COLO668 (cell line): ENCODE measurements at regions not wholly inside any gene's neighbourhood (a gene's known extent, or its start where the extent isn't known, plus 50 kb on each side); places are given as distances from the start of the nearest gene placed in this dataset.
A peak's percentile ranks its signal among the peaks of the same experiment; 100 is the strongest.

Experiments
- DNase-seq: peaks from one replicate; lab custom pipeline; 2025; ENCODE audit not compliant: unreplicated experiment; lab: John Stamatoyannopoulos, UW

- DNase-seq: no peak
Observed at GRCh38 chr9:27866741-27867140, 293.5 kb upstream of the C9orf72 start.

DNA sequence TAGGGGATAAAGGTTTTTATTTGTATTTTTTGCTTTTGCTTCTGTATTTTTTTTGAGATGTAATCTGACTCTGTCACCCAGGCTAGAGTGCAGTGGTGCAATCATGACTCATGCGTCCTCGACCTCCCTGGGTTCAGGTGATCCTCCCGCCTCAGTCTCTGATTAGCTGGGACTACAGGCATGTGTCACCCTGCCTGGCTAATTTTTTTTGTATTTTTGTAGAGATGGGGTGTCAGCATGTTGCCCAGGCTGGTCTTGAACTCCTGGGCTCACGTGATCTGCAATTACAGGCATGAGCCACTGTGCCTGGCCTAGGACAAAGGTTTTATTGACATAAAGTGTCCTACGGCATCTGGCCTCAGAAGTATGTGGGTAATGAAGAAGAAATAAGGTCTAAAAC lies 297.1 kb upstream of the C9orf72 start:
- DNase-seq: no peak

DNA sequence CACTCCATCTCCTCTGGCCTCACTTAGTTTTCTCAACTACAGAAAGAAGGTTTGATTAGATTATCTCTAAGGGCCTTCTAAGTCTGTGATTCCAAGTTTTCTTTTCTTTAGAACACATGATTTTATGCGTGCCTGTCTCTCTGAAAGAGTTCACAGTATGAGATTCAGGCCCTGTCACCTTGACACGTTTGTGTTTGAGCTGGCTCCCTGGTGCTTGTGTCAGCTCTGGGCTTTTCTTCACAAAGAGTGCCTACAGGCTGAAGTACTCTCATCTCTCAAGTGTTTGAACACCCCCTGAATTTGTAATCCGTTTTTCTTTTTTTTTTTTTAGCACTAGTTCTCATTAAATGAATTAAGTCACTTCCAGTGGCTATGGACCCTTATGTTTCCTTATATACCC lies 306.9 kb upstream of the C9orf72 start:
- no peak for DNase-seq

- no peak for DNase-seq
Observed at GRCh38 chr9:27880635-27881034, 307.4 kb upstream of the C9orf72 start.

DNA sequence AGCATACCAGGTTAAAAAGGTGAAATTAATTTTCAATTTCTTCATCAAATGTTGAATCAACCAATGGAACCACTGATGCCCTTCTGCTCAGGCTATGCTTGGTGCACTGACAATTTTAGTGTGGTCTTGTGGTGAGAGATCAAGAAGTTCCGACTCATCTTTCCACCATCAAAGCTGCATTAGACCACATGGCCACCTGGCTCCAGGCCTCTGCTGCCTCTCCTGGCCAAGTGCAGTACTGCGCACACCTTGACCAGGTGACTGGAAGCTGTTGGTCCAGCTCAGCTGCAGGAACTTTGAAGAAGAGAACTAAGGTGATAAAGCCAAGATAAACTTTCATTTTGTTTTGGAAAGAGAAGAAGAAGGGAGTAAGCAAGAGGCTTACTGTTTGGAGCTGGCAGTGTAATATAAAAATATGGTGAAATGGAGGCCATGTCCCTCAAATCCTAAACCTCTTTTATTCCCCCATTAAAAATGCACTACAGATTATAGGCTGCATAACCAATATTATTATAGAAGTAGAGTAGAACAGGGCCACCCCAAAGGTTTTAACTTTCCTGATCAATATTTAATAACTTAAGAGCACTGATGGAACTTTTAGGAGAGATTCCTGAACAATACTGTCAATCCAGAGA lies 315.5 kb upstream of the C9orf72 start:
- DNase-seq: peak; percentile 53

DNA sequence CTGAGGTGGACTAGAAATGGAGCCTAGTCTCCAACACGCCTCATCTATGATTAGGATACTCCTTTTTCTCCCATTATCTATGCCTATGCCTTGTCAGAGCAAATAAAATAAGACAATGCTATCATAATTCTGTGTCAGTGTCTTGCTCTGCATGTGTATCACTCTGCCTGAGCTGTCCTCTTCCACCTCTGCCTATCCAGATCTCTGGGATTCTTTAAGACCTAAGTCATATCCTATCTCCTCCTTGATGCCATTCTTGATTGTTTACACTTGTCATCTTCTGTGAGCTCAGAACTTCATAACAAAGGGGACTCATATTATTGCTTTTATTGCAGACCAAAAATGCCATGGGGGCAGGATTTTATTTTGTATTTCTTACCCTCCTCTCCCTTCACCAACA lies 351.2 kb upstream of the C9orf72 start:
- DNase-seq: no peak

- peak; percentile 28 for DNase-seq
Observed at GRCh38 chr9:27925815-27926214, 352.5 kb upstream of the C9orf72 start.

GRCh38 chr9:27929841-27930240 lies 356.6 kb upstream of the C9orf72 start:
- DNase-seq: no peak

DNA sequence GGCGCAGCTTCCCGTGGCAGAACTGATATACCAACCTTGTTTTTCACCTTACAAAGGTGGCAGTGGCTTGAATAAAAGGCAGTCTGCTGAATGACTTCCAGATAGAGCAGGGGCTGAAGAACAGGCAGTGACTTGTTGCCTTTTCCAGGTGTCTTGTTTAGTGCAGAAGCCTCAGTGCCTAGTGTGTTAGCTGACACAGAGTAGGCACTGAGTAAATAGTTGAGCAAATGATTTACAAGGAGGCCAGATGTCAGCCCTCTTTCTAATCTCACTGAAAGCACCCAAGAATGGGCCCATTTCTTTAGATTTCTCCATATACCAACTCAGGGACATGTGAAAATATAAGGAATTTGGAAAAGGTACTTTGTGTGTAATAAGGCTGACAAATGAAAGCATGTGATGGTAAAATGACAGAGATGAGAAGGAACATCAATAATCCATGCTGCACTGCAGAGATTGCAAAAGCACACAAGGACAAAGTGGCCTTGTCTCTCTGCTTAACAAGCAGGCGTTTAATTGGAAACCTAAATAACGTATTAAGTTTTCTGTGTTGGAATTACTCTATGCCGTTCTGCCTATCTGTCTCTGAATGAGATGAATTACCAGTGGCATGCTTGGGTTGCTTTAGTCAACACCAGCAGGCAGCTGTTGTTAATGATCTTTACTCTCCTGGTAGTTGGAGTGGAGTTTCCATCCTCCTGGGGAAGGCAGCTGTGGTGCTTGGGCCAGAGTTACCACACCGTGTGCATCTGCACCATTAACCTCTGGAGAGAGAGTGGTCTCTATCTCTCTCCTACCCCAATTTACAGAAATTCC lies 360.1 kb upstream of the C9orf72 start:
- peak; percentile 75 for DNase-seq

DNA sequence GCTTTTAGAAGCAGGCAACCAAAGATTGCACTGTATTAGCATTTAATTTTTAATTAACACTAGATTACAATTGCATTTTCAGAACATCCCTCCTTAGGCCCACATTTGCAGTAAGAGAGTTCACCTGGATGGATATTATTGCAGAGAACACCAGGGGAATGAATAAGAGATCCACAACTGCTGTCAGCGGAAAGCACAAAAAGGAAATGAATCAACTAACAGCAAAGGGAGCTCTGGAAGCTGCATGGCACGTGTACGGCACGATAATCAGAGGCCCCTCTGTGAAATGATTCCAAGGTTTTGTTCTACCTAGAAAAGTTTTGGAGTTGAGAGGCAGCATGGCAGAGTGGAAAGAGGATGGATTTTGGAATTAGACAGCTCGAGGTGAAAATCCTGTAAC lies 361.2 kb upstream of the C9orf72 start:
- DNase-seq: no peak

DNA sequence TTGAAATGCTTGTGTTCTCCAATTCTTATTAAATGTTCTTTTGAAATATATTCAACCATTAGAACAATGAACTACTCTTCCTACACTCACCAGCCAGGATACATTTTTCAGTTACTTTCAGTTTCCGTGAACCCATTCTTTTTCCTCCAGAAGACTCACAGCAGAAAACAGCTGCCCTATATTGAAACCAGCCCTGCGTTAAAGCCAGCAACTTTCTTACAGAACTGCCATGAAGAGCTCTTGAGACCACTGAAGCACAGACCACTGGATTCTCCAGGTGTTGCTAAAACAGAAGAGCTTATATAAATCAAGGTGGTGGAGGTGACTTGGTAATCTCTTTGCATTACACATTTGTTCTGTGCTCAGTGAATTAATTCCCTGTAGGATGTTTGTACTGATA lies 365.9 kb upstream of the C9orf72 start:
- DNase-seq: no peak

DNA sequence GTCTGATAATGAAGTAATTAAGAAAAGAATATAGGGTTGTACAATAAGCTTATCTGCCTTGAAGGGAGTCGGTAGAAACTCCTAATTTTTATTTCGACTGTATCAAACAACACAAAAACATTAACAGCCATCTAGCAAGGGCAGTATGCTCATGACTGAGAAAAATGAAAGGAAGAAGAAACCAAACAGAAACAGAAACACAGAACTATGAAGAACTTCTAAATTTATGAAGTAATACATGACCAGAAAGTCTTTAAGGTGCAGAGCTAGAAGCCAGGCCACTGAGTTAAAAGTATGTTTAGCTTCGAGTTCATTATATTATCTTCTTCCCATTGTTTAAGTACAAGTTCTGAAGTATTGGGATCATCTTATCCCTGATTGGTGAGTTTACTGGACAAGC lies 367.3 kb upstream of the C9orf72 start:
- no peak for DNase-seq

DNA sequence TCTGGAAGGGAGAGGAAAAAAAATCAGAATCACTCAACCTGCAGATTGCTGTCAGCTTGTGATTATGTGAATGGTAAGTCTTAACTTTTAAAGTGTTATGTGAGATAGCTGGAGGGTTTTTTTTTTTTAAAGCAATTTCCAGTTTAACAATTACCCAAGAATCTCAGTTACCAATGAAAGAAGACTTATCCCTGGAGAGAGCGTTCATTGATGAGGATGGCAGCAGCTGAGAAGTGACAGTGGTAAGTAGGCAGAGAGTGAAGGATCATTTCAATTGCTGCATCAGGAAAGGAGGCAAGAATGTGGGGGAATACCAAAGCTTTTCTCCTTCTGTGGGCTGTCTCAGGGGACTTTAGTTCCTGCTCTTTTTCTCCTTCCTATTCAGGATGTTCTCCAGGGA lies 370.2 kb upstream of the C9orf72 start:
- DNase-seq: no peak

- DNase-seq: no peak
Observed at GRCh38 chr9:27945386-27945785, 372.1 kb upstream of the C9orf72 start.

GRCh38 chr9:27950382-27950781 lies 377.1 kb upstream of the C9orf72 start:
- no peak for DNase-seq

- no peak for DNase-seq
Observed at GRCh38 chr9:27954858-27955257, 381.6 kb upstream of the C9orf72 start.

GRCh38 chr9:27963836-27964235 lies 390.6 kb upstream of the C9orf72 start:
- no peak for DNase-seq

DNA sequence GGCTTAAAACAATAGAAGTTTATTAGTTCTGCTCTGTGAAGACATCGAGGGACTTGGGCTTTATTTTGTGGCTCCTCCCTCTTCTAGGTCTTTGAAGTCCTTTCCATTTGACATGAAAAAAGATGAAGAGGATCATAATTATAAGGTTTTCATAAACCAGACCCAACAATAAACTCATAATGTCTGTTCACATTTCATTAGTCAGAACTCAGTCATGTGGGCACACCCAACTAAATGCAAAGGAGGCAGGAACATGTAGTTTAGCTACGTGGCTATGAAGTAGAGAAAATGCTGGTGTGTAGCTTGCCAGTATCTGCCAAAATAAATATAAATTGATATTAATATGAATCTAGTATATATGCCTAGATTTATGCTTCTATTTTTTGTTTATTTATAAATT lies 393.9 kb upstream of the C9orf72 start:
- DNase-seq: no peak

- DNase-seq: no peak
Observed at GRCh38 chr9:27977931-27978330, 404.6 kb upstream of the C9orf72 start.

DNA sequence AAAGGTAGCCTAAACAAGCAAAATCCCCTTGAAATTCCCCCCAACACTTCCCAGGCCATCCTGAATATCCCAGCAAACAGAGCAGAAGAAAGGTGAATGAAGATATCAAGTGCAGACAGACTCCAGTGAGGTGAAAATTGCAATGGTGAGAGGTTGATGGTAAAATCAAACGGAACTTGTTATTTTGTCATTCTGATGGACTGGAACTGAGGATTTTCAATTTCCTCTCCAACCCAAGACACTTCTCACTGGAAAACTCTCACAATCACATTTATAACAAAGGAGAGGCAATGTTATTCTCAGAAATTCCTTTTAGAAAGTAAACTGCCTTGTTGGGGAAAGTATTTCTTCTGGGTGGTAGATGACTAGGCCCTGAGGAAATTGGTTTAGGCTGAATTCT lies 412.4 kb upstream of the C9orf72 start:
- no peak for DNase-seq

- no peak for DNase-seq
Observed at GRCh38 chr9:27990524-27990923, 417.2 kb upstream of the C9orf72 start.

GRCh38 chr9:27991221-27991620 lies 417.9 kb upstream of the C9orf72 start:
- no peak for DNase-seq

DNA sequence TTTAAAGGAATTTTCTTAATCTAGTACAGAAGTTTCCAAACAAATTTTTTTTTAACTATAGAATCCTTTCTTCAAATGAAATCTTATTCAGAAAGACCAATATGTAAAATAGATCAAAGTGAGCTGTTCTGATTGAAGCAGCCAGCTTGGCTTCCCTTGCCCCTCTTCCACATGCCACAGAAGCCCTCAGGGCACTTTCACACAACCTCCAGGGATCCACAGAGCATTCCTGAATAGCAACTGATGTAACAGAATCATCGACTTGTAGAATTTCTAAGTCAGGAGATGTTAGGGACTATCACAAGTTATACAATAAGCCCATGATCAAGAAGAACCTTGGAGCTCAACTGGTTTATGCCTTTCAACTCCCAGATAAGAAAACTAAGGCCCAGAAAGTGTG lies 427.8 kb upstream of the C9orf72 start:
- DNase-seq: no peak
